A673 (cell line): ENCODE measurements at regions not wholly inside any gene's neighbourhood (a gene's known extent, or its start where the extent isn't known, plus 50 kb on each side); places are given as distances from the start of the nearest gene placed in this dataset.

Experiments used
- CTCF ChIP-seq: fragments of 300-800, 200-600 bp; sonication (generic); conservative IDR thresholded peaks from 2 replicates; pipeline ENCODE4 v1.5.1; 2017; ENCODE audit warnings: low read depth, mild to moderate bottlenecking, antibody characterized with exemption, low read length, moderate library complexity, mixed read lengths
- EZH2 ChIP-seq: fragments of 200-600 bp; sonication (generic); IDR thresholded peaks from 2 replicates; pipeline ENCODE4 v1.6.1; 2017; ENCODE audit warnings: borderline replicate concordance, low read depth, mild to moderate bottlenecking, mixed read lengths, antibody characterized with exemption, low read length; ENCODE audit not compliant: poor library complexity, severe bottlenecking

DNA sequence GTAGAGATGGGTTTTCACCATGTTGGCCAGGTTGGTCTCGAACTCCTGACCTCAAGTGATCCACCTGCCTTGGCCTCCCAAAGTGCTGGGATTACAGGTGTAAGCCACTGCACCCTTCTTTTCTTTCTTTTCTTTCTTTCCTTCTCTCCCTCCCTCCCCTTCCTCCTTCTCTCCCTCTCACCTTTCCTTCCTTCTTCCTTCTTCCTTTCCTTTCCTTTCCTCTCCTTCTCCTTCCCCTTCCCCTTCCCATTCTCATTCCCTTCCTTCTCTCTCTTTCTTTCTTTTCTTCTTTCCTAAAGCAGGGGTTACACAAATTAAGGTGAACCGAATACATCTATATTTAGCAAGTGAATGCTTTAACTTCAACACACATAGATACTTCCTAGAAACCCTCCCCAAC lies 58.0 kb upstream of the URI1 start:
- TF ChIP-seq CTCF: no peak
- no peak for TF ChIP-seq EZH2
